HG03060 (cell line): ENCODE measurements at regions not wholly inside any gene's neighbourhood (a gene's known extent, or its start where the extent isn't known, plus 50 kb on each side); places are given as distances from the start of the nearest gene placed in this dataset.

ENCODE experiments used
- ATAC-seq: cut with Tn5 transposase; IDR thresholded peaks from one replicate; pipeline ENCODE4 v1.9.1; 2021; ENCODE audit warnings: low read depth, moderate number of reproducible peaks; ENCODE audit not compliant: unreplicated experiment

GRCh38 chr21:25385911-25386474 is 221.3 kb downstream of the MRPL39 start:
- no peak for ATAC-seq

GRCh38 chr21:25385341-25385740 is 221.9 kb downstream of the MRPL39 start:
- no peak for ATAC-seq

- ATAC-seq: no peak
These were observed 222.5 kb downstream of the MRPL39 start for GRCh38 chr21:25384782-25385181.

- ATAC-seq: no peak
These were observed 223.7 kb downstream of the MRPL39 start for GRCh38 chr21:25383545-25383944.

- no peak for ATAC-seq
These were observed 225.3 kb downstream of the MRPL39 start for GRCh38 chr21:25381936-25382452.

GRCh38 chr21:25375675-25376074 is 231.6 kb downstream of the MRPL39 start:
- ATAC-seq: no peak

GRCh38 chr21:25373126-25374082 is 233.9 kb downstream of the MRPL39 start:
- no peak for ATAC-seq

- no peak for ATAC-seq
These were observed 235.3 kb downstream of the MRPL39 start for GRCh38 chr21:25371841-25372425.

GRCh38 chr21:25370311-25370744 is 237.0 kb downstream of the MRPL39 start:
- no peak for ATAC-seq

- ATAC-seq: no peak
These were observed 237.6 kb downstream of the MRPL39 start for GRCh38 chr21:25369524-25370300.

GRCh38 chr21:25368531-25368930 is 238.8 kb downstream of the MRPL39 start:
- ATAC-seq: no peak

- no peak for ATAC-seq
These were observed 241.2 kb downstream of the MRPL39 start for GRCh38 chr21:25366116-25366515.

GRCh38 chr21:25362375-25363267 is 244.7 kb downstream of the MRPL39 start:
- no peak for ATAC-seq

- no peak for ATAC-seq
These were observed 245.5 kb downstream of the MRPL39 start for GRCh38 chr21:25361765-25362164.

GRCh38 chr21:25361097-25361496 is 246.2 kb downstream of the MRPL39 start:
- no peak for ATAC-seq

GRCh38 chr21:25360593-25360992 is 246.7 kb downstream of the MRPL39 start:
- ATAC-seq: no peak

- no peak for ATAC-seq
These were observed 247.6 kb downstream of the MRPL39 start for GRCh38 chr21:25359724-25360123.

- ATAC-seq: no peak
These were observed 257.2 kb downstream of the MRPL39 start for GRCh38 chr21:25350056-25350455.

- ATAC-seq: no peak
These were observed 263.3 kb downstream of the MRPL39 start for GRCh38 chr21:25343774-25344545.
